ENCODE measurements at regions not wholly inside any gene's neighbourhood (a gene's known extent, or its start where the extent isn't known, plus 50 kb on each side); places are given as distances from the start of the nearest gene placed in this dataset.

GRCh38 chr12:75960954-75961661 lies 70.5 kb downstream of the PHLDA1 start:
- no peak overlapping the region for H3K4me3 ChIP-seq (ENCODE audit: low read depth in 2 of 2, low read length in 1 of 2)
- no peaks in the 10 kb centered on the region for H3K36me3 ChIP-seq (replicated peaks in 1 of 2; ENCODE audit: control insufficient read depth in 1 of 2, insufficient read depth in 2 of 2, low read length in 1 of 2)
- ChIA-PET POLR2A (no interaction called here), CTCF (interaction anchor here (0.7 to 1.0 kb wide), 2 partner anchors 10 to 43 kb away, joined by 3 read pairs; no protein-coding TSS in a partner anchor)
- H3K4me2 ChIP-seq = no peak overlapping the region
- WGBS (ENCODE audit: low lambda C conversion rate) = 97% methylated on average over 6 of the region's 6 CpGs
- H3K27me3 ChIP-seq (ENCODE audit: insufficient read depth) = no peaks in the 10 kb centered on the region
- H3F3A ChIP-seq (replicated peaks; ENCODE audit: insufficient read depth) = no peaks in the 10 kb centered on the region
- no peaks in the 10 kb centered on the region for H4K20me1 ChIP-seq (ENCODE audit: insufficient read depth)
- H2AFZ ChIP-seq (ENCODE audit: low read depth) = no peak overlapping the region
- no peak overlapping the region for H3K27ac ChIP-seq (ENCODE audit: low read depth in 2 of 2, low read length in 1 of 2)
- no peak for DNase-seq
- H3K79me2 ChIP-seq (ENCODE audit: insufficient read depth) = no peaks in the 10 kb centered on the region
- no peaks in the 10 kb centered on the region for H3K9me2 ChIP-seq
- TF ChIP-seq FOXJ3 (CRISPR knock-in tag; IDR thresholded peaks at IDR 0.05) = no peak
- TF ChIP-seq USF2 (IDR thresholded peaks at IDR 0.05; ENCODE audit: borderline replicate concordance, low read depth, low read length) = no peak
- TF ChIP-seq NRF1 (IDR thresholded peaks at IDR 0.05; ENCODE audit: low read depth, low read length) = no peak
- TF ChIP-seq, protein P1, sequence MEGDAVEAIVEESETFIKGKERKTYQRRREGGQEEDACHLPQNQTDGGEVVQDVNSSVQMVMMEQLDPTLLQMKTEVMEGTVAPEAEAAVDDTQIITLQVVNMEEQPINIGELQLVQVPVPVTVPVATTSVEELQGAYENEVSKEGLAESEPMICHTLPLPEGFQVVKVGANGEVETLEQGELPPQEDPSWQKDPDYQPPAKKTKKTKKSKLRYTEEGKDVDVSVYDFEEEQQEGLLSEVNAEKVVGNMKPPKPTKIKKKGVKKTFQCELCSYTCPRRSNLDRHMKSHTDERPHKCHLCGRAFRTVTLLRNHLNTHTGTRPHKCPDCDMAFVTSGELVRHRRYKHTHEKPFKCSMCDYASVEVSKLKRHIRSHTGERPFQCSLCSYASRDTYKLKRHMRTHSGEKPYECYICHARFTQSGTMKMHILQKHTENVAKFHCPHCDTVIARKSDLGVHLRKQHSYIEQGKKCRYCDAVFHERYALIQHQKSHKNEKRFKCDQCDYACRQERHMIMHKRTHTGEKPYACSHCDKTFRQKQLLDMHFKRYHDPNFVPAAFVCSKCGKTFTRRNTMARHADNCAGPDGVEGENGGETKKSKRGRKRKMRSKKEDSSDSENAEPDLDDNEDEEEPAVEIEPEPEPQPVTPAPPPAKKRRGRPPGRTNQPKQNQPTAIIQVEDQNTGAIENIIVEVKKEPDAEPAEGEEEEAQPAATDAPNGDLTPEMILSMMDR (IDR thresholded peaks at IDR 0.05) = no peak
- no peak for TF ChIP-seq TCF12 (IDR thresholded peaks at IDR 0.05)
- no peak for TF ChIP-seq SIN3A (IDR thresholded peaks at IDR 0.05; ENCODE audit: borderline replicate concordance, low read depth, low read length)
- TF ChIP-seq EZH2phosphoT487 (IDR thresholded peaks at IDR 0.05; ENCODE audit: borderline replicate concordance, low read depth) = no peak
- TF ChIP-seq MAX (IDR thresholded peaks at IDR 0.05; ENCODE audit: low read depth) = no peak
- TF ChIP-seq ELF1 (IDR thresholded peaks at IDR 0.05) = no peak
- TF ChIP-seq NFIC (IDR thresholded peaks at IDR 0.05; ENCODE audit: borderline replicate concordance) = no peak
- TF ChIP-seq GABPA (IDR thresholded peaks at IDR 0.05; ENCODE audit: low read depth) = no peak
- no peak for TF ChIP-seq REST (IDR thresholded peaks at IDR 0.05; ENCODE audit: low read depth, low read length)
- no peak for TF ChIP-seq TAF1 (IDR thresholded peaks at IDR 0.05; ENCODE audit: borderline replicate concordance, low read depth, low read length)
- TF ChIP-seq, protein P2, sequence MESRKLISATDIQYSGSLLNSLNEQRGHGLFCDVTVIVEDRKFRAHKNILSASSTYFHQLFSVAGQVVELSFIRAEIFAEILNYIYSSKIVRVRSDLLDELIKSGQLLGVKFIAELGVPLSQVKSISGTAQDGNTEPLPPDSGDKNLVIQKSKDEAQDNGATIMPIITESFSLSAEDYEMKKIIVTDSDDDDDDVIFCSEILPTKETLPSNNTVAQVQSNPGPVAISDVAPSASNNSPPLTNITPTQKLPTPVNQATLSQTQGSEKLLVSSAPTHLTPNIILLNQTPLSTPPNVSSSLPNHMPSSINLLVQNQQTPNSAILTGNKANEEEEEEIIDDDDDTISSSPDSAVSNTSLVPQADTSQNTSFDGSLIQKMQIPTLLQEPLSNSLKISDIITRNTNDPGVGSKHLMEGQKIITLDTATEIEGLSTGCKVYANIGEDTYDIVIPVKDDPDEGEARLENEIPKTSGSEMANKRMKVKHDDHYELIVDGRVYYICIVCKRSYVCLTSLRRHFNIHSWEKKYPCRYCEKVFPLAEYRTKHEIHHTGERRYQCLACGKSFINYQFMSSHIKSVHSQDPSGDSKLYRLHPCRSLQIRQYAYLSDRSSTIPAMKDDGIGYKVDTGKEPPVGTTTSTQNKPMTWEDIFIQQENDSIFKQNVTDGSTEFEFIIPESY (IDR thresholded peaks at IDR 0.05; ENCODE audit: borderline replicate concordance, low read depth) = no peak
- TF ChIP-seq MEF2A (IDR thresholded peaks at IDR 0.05; ENCODE audit: borderline replicate concordance, low read depth) = no peak
- TF ChIP-seq RXRA (IDR thresholded peaks at IDR 0.05; ENCODE audit: borderline replicate concordance, low read depth) = no peak
- H3K4me1 ChIP-seq (ENCODE audit: control insufficient read depth in 1 of 2, insufficient read depth in 2 of 2, low read depth in 1 of 2, low read length in 1 of 2) = peaks cover 7% of the 10 kb centered on the region in 2 experiments; a peak in 2 of 4 replicates
- H3K9ac ChIP-seq = no peak overlapping the region
- no peaks in the 10 kb centered on the region for H3K9me3 ChIP-seq
